GM21786 (cell line): ENCODE measurements at regions not wholly inside any gene's neighbourhood (a gene's known extent, or its start where the extent isn't known, plus 50 kb on each side); places are given as distances from the start of the nearest gene placed in this dataset.

Experiments
- ATAC-seq: cut with Tn5 transposase; IDR thresholded peaks from one replicate; pipeline ENCODE4 v1.9.1; 2021; ENCODE audit not compliant: unreplicated experiment

DNA sequence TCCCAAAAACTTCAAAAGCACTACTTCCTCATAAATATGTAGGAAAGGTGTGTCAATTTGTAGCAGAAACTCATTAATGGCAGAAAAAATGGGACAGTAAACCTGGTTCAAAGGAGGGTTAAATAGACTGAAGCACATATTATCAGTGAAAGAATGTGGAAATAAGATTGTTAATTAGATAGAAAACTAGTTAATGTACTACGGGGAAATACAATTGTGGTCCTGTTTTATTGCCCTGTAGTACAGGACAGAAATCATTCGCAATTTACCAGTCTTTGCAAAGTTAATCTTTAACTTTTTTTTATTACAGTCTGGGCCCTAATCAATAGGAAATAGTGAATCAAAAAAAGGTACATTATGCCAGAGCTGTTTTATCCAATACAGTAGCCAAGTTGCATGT lies 82.0 kb upstream of the PAK5 start:
- ATAC-seq = no peak

- ATAC-seq = peak; percentile 81
Observed at GRCh38 chr20:9919271-9920014, 80.6 kb upstream of the PAK5 start.

GRCh38 chr20:9918348-9918747 lies 79.5 kb upstream of the PAK5 start:
- no peak for ATAC-seq

- no peak for ATAC-seq
Observed at GRCh38 chr20:9916761-9917160, 77.9 kb upstream of the PAK5 start.

- peak; percentile 61 for ATAC-seq
Observed at GRCh38 chr20:9912858-9913434, 74.1 kb upstream of the PAK5 start.

- ATAC-seq = no peak
Observed at GRCh38 chr20:9912290-9912689, 73.4 kb upstream of the PAK5 start.

GRCh38 chr20:9911519-9911918 lies 72.6 kb upstream of the PAK5 start:
- no peak for ATAC-seq

DNA sequence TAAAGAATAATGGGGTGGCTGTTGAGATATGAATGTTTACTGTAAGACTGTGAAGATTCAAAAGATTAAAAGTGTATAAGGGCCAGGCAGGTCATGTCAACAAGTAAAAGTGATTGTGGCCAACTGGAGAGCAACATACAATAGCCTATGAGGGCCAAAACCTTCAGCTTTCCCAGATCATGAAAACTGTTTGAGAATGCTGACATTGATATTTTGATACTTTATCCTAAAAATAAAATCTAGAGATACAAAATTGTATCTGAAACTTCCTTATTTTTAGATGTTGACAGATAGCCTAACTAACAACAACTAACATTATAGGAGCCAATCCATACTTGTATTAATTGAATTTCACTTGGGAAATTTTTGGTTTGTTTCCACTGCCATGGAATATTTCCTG lies 70.3 kb upstream of the PAK5 start:
- no peak for ATAC-seq

- ATAC-seq = no peak
Observed at GRCh38 chr20:9903048-9903655, 64.3 kb upstream of the PAK5 start.

GRCh38 chr20:9889270-9889981 lies 50.5 kb upstream of the PAK5 start:
- ATAC-seq = no peak
